GF-D8 (cell line): ENCODE measurements at regions not wholly inside any gene's neighbourhood (a gene's known extent, or its start where the extent isn't known, plus 50 kb on each side); places are given as distances from the start of the nearest gene placed in this dataset.
"Not testable (repeated sequence)": the region's sequence is repeated elsewhere in the genome, so short reads cannot be mapped to it uniquely, and the experiment has no call there.

Experiments used
- DNase-seq: peaks from one replicate; lab custom pipeline; 2025; lab: John Stamatoyannopoulos, UW

GRCh38 chr13:83471011-83471410 lies 411.3 kb downstream of the SLITRK1 start:
- no peak for DNase-seq

- no peak for DNase-seq
These were observed 412.0 kb downstream of the SLITRK1 start for GRCh38 chr13:83470133-83470797.

GRCh38 chr13:83453723-83454122 lies 428.6 kb downstream of the SLITRK1 start:
- DNase-seq = no peak

- DNase-seq = no peak
These were observed 429.0 kb downstream of the SLITRK1 start for GRCh38 chr13:83453300-83453699.

DNA sequence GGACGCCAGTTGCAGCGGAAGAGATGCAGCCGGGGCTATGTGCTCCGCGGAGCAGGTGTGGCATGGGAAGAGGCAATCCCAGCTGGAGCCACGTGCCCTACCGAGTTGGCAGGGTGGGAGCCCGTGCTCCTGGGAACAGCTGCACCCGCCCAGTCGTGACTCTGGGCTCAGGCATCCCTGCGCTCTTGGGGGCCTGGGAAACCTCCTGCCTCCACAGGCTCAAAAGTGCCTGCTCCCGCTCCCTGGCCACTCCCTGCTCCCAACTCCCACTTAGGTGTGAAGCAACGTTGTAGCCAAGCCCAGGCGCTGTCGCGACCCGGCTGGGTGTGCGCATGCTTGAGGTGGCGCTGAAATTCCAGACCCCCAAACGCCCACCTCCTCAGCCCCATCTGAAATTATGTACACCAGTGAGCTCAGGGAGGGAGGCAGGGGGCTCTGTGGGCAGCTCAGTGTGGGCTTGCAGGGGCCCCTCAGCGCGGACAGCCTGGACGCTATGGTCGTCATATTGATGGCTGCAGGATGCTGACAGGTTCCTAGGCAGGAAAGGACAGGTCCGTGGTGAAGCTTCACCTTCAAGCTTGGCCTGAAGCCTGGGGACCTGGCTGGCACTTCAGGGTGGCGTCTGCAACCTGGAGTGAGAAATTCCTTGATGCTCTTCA lies 429.9 kb downstream of the SLITRK1 start:
- no peak for DNase-seq

- DNase-seq = no peak
These were observed 431.7 kb downstream of the SLITRK1 start for GRCh38 chr13:83450591-83450990.

- DNase-seq = no peak
These were observed 432.4 kb downstream of the SLITRK1 start for GRCh38 chr13:83449668-83450395.

DNA sequence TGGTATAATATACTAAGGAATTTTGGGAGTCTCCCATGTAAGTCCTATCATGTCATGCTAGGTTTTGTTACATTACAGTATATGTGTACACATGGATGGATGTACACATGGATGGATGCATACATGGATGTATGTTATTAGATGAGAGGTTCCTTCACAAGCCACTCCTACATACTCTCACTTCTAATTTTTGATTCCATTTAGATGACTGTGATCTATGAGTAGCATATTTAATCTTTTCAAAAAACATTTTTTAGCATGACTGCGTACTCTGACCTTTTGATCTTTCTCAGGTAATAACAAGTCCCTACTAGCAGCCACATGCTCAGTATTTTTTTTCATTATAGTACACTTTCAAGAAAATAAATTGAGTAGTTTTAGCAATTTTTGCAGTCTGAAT lies 441.8 kb downstream of the SLITRK1 start:
- no peak for DNase-seq

- not testable (repeated sequence) for DNase-seq
These were observed 442.8 kb downstream of the SLITRK1 start for GRCh38 chr13:83439464-83439863.

DNA sequence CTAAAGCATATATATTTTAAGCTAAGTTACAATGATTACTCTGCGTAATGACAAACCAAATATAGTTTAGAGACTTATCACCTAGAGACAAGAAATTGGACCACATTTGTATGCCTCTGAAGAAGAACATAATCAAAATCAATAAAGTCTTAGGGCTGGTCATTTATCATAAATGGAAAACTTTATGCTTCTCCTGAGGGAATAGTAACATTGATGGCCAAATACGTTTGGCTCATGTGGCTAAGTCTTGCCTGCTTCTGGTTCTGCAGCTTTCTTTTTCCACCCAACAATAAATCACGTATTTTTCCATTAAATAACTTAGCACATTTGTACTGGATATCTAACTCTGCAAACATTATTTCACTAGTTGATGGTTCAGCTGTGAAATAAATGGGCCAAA lies 458.4 kb downstream of the SLITRK1 start:
- no peak for DNase-seq

DNA sequence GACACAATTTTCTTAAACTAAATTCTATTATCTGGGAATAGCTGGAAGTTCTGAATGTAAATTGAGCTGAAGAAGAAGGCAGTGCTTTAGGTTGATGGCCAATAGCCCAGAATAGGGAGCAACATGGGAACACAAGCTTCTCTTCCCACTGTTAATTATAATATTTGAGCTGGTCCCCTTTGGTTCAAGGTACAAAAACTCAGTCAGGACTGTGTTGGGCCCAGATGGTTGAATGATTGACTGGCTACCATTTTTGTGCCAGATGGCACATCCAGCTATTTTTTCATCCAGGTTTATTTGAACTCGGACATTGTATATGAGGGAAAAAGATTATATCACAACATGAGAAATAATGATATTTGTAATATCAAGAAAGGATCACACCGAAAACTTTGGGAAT lies 458.9 kb downstream of the SLITRK1 start:
- DNase-seq = no peak

GRCh38 chr13:83414393-83414792 lies 467.9 kb downstream of the SLITRK1 start:
- DNase-seq = no peak

DNA sequence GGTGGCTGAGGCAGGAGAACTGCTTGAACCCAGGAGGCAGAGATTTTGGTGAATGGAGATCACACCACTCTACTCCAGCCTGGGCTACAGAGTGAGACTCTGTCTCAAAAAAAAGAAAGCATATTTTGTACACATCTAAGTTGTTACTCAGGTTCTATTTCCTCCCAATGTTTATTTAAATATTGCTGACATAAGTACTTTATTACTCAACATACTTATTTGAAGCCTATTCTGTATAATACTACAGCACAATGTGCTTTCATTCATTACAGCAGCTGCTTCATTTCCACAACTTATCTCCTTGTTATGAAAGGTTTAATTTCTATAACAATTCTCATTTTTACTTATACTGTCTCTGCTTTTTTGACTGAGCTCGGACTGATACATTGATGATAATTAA lies 495.7 kb downstream of the SLITRK1 start:
- DNase-seq = no peak

GRCh38 chr13:83378908-83379307 lies 503.4 kb downstream of the SLITRK1 start:
- DNase-seq = no peak

GRCh38 chr13:83377491-83377890 lies 504.8 kb downstream of the SLITRK1 start:
- no peak for DNase-seq

DNA sequence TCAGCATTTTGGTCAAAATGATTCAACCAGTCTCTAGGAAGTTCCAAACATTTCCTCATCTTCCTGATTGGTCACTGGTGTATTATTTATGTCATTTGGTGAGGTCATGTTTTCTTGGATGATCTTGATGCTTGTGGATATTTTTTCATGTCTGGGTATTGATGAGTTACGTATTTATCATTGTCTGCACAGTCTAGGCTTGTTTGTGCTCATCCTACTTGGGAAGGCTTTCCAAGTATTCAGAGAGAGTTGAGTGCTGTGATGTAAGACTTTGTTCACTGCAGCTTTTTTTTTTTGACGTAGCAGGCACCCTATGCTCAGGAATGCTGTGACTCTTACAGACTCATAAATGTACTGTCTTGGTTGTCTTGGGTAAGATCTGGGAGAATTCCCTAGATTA lies 509.5 kb downstream of the SLITRK1 start:
- DNase-seq = no peak

DNA sequence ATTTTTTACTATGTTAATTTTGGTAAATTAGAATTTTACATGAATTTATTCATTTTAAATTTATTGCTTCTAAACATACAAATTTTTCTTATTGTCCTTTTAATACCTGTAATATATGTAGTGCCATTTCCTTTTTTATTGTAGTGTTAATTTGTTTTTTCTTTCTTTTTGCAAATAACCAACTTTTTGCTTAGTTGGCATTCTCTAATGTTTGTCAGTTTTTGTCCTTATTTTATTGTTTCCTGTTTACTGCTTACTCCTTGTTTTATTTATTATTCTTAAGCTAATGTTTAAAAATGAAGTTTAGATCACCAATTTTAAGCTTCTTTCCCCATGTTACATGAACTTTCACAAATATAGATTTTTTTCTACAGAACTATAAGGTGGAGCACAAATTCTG lies 516.6 kb downstream of the SLITRK1 start:
- DNase-seq = no peak

DNA sequence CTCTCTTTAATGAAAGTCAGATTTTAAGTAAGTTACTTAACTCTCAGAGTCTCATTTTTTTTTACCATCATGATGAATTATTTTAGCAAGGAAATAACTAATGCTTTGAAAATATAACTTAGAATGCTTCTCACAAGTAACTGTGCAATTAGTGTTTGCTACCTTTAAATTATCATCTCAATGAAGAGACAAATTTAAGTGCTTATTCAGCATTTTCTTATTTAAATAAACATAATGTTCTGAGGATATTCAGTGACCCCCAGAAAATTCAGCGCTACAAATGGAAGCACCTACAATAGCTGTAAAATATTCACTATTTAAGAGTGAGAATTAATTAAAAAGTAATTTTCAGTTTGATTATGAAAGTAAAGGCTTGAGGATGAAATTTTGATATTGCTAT lies 527.2 kb downstream of the SLITRK1 start:
- no peak for DNase-seq

DNA sequence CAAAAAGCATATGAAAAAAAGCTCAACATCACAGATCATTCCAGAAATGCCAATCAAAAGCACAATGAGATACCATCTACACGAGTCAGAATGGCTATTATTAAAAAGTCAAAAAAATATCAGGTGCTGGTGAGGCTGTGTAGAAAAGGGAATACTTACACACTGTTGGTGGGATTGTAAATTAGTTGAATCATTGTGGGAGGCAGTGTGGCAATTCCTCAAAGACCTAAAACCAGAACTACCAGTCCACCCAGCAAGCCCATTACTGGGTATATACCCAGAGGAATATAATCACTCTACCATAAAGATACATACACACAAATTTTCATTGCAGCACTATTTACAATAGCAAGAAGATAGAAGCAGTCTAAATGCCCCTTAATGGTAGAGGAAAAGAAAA lies 529.9 kb downstream of the SLITRK1 start:
- no peak for DNase-seq

- DNase-seq = no peak
These were observed 531.7 kb downstream of the SLITRK1 start for GRCh38 chr13:83350569-83350968.

GRCh38 chr13:83344518-83344917 lies 537.8 kb downstream of the SLITRK1 start:
- no peak for DNase-seq

- no peak for DNase-seq
These were observed 542.1 kb downstream of the SLITRK1 start for GRCh38 chr13:83340170-83340569.
